GM19324 (cell line): ENCODE measurements at regions not wholly inside any gene's neighbourhood (a gene's known extent, or its start where the extent isn't known, plus 50 kb on each side); places are given as distances from the start of the nearest gene placed in this dataset.
"Not testable (repeated sequence)": the region's sequence is repeated elsewhere in the genome, so short reads cannot be mapped to it uniquely, and the experiment has no call there.

Experiments
- ATAC-seq: cut with Tn5 transposase; IDR thresholded peaks from one replicate; pipeline ENCODE4 v1.9.1; 2021; ENCODE audit warnings: mild to moderate bottlenecking, moderate library complexity; ENCODE audit not compliant: unreplicated experiment, low FRiP score

DNA sequence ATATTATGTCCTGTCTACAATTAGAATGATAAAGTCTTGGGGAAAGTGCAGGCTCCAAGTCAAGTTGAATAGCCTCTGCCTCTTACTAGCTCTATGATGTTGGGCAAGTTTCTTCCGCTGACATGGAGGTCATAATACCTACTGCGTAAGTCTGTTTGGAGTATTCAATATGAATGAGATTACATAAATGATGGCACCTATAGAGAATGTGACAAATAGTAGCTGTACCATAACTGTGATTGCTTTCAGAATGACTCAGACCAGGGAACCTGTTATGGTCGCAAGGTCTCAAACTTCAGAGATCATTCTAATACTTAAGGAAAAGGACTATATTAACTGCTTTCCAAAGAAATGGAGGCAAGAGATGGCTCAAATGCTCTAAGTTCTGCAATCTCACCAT lies 94.0 kb upstream of the ABCA1 start:
- ATAC-seq = no peak

- not testable (repeated sequence) for ATAC-seq
Observed at GRCh38 chr9:105022545-105022944, 94.6 kb upstream of the ABCA1 start.

DNA sequence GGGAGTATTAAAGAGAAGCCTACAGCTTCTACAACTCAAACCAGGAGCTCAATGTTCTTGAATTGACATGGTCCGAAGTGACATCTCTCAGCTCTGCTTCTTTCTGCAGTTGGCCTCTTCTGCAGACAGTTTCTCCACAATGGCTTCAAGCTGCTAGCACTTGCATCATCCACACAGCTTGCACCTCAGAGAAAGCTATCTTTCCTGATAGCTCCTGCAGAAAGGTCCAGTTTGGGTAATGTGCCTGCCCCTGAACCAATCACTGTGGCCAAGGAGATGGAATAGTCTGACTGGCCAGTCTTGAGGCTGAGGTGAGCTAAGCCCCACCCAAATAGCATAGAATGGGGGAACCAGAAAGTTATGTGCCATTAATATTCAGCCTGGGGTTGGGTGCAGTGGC lies 95.8 kb upstream of the ABCA1 start:
- no peak for ATAC-seq

GRCh38 chr9:105024529-105024928 lies 96.6 kb upstream of the ABCA1 start:
- no peak for ATAC-seq

DNA sequence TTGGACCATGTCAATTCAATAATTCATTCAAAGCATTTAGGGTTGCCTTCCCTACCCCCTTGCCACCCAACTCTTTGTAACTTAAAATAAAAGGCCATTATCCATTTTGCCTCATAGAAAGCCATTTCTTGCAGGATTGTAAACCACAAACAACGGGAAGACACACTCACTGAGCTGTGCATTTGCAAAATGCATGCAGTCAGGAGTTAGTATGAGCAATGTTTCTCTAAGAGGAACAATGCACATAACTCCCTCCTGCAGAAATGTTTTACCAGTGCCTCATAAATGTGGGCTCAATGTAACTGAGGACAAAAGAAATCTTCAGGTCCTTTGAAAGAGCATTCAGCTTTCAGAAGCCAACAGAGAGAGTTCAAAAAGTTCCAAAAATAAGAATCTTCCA lies 98.5 kb upstream of the ABCA1 start:
- ATAC-seq = no peak

GRCh38 chr9:105027084-105027483 lies 99.1 kb upstream of the ABCA1 start:
- ATAC-seq = no peak

GRCh38 chr9:105030285-105030684 lies 102.3 kb upstream of the ABCA1 start:
- no peak for ATAC-seq

DNA sequence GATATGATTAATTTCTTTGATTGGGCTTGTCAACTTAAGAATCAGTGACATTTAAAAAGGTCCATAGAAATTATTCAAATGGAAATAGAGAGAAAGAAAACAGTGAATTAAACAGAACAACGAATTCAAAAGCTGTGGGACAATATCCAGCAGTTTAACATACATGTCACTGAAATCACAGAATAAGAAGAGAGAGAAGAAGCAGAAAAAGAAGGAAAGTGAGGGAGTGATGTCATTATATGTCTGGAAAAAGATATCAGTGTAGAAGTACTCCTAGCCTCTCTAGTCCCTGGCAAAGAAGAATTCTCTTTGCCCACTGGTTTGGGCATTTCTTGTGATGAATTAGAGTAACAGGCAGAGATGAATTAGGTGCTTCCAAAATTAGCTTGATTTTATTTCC lies 109.2 kb upstream of the ABCA1 start:
- ATAC-seq = no peak

- no peak for ATAC-seq
Observed at GRCh38 chr9:105038051-105038450, 110.1 kb upstream of the ABCA1 start.

DNA sequence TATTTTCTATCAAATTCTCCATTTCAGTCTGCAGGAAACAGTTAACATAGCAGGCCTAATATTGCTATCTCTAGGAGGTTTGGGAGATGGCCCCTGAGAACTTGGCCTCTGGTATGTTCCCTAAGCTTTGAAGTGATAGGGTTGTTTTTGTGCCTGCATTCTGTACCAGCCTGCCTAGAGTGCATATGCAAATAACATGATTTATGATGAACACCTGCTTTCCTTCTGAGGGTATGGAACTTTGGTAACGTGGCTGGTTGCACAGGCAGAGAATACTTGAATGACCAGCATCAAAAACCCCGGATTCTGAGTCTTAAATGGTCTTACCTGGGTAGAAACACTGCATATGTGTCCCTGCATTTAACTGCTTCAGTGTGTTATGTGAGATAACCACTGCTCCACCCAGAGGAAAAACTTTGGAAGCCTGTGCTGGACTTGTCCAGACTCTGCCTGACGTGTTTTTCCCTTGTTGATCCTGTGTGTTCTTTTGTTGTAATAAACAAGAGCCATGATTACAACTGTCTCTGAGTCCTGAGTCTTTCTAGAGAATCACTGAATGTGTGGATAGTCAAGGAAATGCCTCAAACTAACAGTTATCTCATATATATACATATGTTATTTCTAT lies 111.3 kb upstream of the ABCA1 start:
- ATAC-seq = peak; percentile 56

GRCh38 chr9:105043370-105043936 lies 115.5 kb upstream of the ABCA1 start:
- ATAC-seq = no peak

GRCh38 chr9:105044518-105044917 lies 116.6 kb upstream of the ABCA1 start:
- ATAC-seq = no peak

DNA sequence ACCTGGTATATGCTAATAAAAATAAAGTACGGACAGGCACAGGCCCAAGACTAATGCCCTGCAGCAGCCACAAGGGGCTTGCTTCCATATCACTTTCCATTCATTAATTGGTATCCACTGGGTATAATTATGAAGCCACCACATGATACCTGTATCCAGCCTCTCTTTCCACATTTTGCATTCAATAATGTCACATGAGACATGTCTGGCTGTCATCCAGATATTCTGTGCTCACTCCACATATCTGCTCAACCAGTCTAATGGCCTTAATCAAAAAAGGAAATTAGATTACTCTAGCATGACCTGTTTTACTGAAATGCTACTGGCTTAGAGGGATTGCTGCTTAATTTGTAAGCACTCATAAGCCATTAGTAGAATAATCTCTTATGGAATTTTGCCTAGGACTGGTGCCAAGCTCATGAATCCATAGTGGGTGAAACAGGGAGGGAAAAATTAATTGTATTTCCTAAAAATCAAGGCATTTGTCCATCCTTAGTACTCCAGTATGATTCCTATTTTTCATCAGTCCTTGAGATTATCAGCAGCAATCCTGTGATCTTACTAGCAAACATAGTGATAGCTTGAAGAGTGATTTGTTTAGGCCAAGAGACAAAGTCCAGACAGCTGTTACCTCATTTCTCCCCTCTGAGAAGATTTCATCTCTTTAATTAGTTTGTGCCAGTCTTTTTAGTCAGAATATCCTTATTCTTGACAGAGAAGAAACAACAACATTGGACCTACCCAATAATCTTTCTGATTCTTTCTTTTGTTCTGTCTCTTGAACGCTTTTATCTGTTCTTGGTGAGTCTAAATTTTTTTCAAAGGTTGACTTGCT lies 119.2 kb upstream of the ABCA1 start:
- ATAC-seq = no peak

- ATAC-seq = no peak
Observed at GRCh38 chr9:105047742-105048041, 119.7 kb upstream of the ABCA1 start.

GRCh38 chr9:105048331-105048730 lies 120.4 kb upstream of the ABCA1 start:
- no peak for ATAC-seq

GRCh38 chr9:105050296-105050695 lies 122.3 kb upstream of the ABCA1 start:
- no peak for ATAC-seq

GRCh38 chr9:105051897-105052296 lies 123.9 kb upstream of the ABCA1 start:
- ATAC-seq = no peak

GRCh38 chr9:105052346-105052745 lies 124.4 kb upstream of the ABCA1 start:
- ATAC-seq = no peak

DNA sequence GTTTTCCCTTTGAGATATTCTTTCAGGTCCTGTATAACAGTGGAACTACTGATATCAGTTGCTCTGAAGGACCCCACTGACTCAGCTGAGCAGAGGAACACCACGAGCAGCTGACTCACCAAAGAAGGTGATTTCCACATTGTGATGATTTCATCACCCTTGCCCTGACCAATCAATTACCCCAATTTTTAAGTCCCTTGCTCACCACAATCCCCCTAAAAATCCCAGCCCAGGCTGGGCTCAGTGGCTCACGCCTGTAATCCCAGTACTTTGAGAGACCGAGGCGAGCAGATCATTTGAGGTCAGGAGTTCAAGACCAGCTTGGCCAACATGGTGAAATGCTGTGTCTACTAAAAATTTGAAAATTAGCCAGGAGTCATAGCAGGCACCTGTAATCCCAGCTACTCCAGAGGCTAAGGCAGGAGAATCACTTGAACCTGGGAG lies 125.3 kb upstream of the ABCA1 start:
- ATAC-seq = peak; percentile 65

GRCh38 chr9:105054491-105054890 lies 126.5 kb upstream of the ABCA1 start:
- ATAC-seq = no peak

GRCh38 chr9:105055917-105056316 lies 128.0 kb upstream of the ABCA1 start:
- no peak for ATAC-seq

- no peak for ATAC-seq
Observed at GRCh38 chr9:105057551-105057950, 129.6 kb upstream of the ABCA1 start.
